Sigmoid colon (tissue), 6 donors: ENCODE measurements at regions not wholly inside any gene's neighbourhood (a gene's known extent, or its start where the extent isn't known, plus 50 kb on each side); places are given as distances from the start of the nearest gene placed in this dataset.
"Not testable (repeated sequence)": the region's sequence is repeated elsewhere in the genome, so short reads cannot be mapped to it uniquely, and the experiment has no call there.

ENCODE experiments used
- DNase-seq: peaks from one replicate; pipeline ENCODE4 v3.0.0-alpha.2; 2019
- H3K27ac ChIP-seq, 4 donors: fragments of 200-600 bp; sonication (generic); one replicate each; pipeline ENCODE4 v1.5.1; 2016 to 2019; ENCODE audit warnings: mild to moderate bottlenecking in 1 of 4
- H3K27me3 ChIP-seq, 3 donors: fragments of 200-600 bp; sonication (generic); one replicate each; pipeline ENCODE4 v1.5.1; 2019; ENCODE audit warnings: mild to moderate bottlenecking in 1 of 3
- H3K36me3 ChIP-seq, 4 donors: fragments of 200-600 bp; sonication (generic); one replicate each; pipeline ENCODE4 v1.5.1; 2016 to 2019
- H3K4me1 ChIP-seq, 4 donors: fragments of 200-600 bp; sonication (generic); one replicate each; pipeline ENCODE4 v1.5.1; 2017 to 2019
- H3K4me3 ChIP-seq, 4 donors: fragments of 200-600 bp; sonication (generic); one replicate each; pipeline ENCODE4 v1.5.1; 2017 to 2019; ENCODE audit warnings: mild to moderate bottlenecking in 2 of 4, moderate library complexity in 1 of 4
- H3K9me3 ChIP-seq, 4 donors: fragments of 200-600 bp in 3 of 4; sonication (generic) in 3 of 4; one replicate each; pipeline versions ENCODE4 v1.5.1 to v1.6.1; 2013 to 2019
- EP300 ChIP-seq, 4 donors: sonication (generic); formaldehyde crosslinking; IDR thresholded peaks; one replicate each; pipeline ENCODE4 v1.6.1; 2017; ENCODE audit warnings: antibody characterized with exemption in 4 of 4
- POLR2A ChIP-seq, 2 donors: fragments of 450-650 bp; IDR thresholded peaks; one replicate each; pipeline ENCODE4 v1.6.1; 2016; ENCODE audit warnings: antibody characterized with exemption in 2 of 2, mild to moderate bottlenecking in 2 of 2, moderate library complexity in 2 of 2
- POLR2AphosphoS5 ChIP-seq, 4 donors: sonication (generic); formaldehyde crosslinking; IDR thresholded peaks; one replicate each; pipeline ENCODE4 v1.6.1; 2017; ENCODE audit warnings: antibody characterized with exemption in 4 of 4
- WGBS, 2 donors: extraction: QIAGEN DNeasy Blood & Tissue Kit; methylation state at CpG; one replicate each; pipeline ENCODE4 v1.1.7; 2013; 5-methylcytosine and 5-hydroxymethylcytosine counted together
- intact Hi-C: fragments of 100-400 bp; cut with DNase I; formaldehyde crosslinking; loops from one replicate; pipeline ENCODE4 v1.15.1; 2023
- TF ChIP-seq, protein P1 (sequence below), 4 experiments: fragments of 450-650 bp in 3 of 4; fragments of 200-600 bp in 1 of 4; IDR thresholded peaks; one replicate each; pipeline ENCODE4 v1.5.1; 2016 to 2019; ENCODE audit warnings: antibody characterized with exemption in 4 of 4, mild to moderate bottlenecking in 3 of 4, moderate library complexity in 2 of 4
- donor health status: healthy with polysubstance abuse.
- donor health status: healthy.

DNA sequence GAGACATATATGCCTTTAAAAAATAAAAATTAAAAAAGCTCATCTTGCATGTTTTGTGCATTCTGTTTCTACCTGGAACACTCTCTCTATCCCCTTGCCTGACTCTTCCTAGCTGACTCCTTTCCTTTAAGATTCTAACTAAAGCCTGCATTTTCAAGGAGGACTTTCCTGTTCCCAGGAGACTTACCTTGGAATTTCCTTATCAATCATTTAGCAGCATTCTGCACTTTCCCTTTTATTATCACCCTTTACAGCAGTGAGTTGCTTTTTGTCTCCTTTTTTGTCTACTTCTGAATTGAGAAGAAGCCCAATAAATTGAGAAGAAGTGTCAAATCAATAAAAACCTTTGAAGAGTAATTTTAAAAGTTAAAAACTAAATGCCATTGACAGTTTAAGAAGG is 142.2 kb upstream of the TMEM196 start:
- intact Hi-C loops, result no loop called here
- H3K27ac ChIP-seq, result no peak overlapping the region
- no peaks in the 10 kb centered on the region for H3K27me3 ChIP-seq
- DNase-seq, result no peak
- H3K36me3 ChIP-seq, result no peaks in the 10 kb centered on the region
- no peaks in the 10 kb centered on the region for H3K9me3 ChIP-seq
- no peak overlapping the region for H3K4me3 ChIP-seq
- TF ChIP-seq EP300 (IDR thresholded peaks at IDR 0.05), result no peak
- TF ChIP-seq, protein P1, sequence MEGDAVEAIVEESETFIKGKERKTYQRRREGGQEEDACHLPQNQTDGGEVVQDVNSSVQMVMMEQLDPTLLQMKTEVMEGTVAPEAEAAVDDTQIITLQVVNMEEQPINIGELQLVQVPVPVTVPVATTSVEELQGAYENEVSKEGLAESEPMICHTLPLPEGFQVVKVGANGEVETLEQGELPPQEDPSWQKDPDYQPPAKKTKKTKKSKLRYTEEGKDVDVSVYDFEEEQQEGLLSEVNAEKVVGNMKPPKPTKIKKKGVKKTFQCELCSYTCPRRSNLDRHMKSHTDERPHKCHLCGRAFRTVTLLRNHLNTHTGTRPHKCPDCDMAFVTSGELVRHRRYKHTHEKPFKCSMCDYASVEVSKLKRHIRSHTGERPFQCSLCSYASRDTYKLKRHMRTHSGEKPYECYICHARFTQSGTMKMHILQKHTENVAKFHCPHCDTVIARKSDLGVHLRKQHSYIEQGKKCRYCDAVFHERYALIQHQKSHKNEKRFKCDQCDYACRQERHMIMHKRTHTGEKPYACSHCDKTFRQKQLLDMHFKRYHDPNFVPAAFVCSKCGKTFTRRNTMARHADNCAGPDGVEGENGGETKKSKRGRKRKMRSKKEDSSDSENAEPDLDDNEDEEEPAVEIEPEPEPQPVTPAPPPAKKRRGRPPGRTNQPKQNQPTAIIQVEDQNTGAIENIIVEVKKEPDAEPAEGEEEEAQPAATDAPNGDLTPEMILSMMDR (IDR thresholded peaks at IDR 0.05), result no peak
- TF ChIP-seq POLR2AphosphoS5 (IDR thresholded peaks at IDR 0.05), result no peak
- no peak for TF ChIP-seq POLR2A (IDR thresholded peaks at IDR 0.05)
- H3K4me1 ChIP-seq, result no peaks in the 10 kb centered on the region

DNA sequence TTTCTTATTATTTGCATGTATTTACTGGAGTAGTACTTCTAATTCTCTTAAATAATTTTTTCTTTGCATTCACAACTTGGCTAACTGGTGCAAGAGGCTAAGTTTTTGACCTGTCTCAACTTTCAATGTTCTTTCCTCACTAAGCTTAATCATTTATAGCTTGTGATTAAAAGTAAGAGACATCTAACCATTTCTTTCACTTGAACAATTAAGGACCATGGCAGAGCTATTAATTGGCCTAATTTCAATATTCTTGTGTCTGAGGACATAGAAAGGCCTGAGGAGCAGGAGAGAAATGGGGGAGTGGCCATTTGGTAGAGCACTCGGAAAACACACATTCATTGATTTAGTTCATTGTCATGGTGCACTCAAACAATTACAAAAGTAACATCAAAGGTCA is 141.4 kb upstream of the TMEM196 start:
- DNase-seq, result no peak
- H3K36me3 ChIP-seq, result no peaks in the 10 kb centered on the region
- 77 to 93% methylated on average over 1 of the region's 1 CpG for WGBS, 2 donors
- TF ChIP-seq POLR2AphosphoS5 (IDR thresholded peaks at IDR 0.05) (no peak), EP300 (IDR thresholded peaks at IDR 0.05) (no peak), POLR2A (IDR thresholded peaks at IDR 0.05) (no peak)
- TF ChIP-seq, protein P1 (IDR thresholded peaks at IDR 0.05), result no peak
- no peaks in the 10 kb centered on the region for H3K27me3 ChIP-seq
- no peak overlapping the region for H3K4me3 ChIP-seq
- no peaks in the 10 kb centered on the region for H3K4me1 ChIP-seq
- no peak overlapping the region for H3K27ac ChIP-seq
- intact Hi-C loops, result no loop called here
- H3K9me3 ChIP-seq, result no peaks in the 10 kb centered on the region

DNA sequence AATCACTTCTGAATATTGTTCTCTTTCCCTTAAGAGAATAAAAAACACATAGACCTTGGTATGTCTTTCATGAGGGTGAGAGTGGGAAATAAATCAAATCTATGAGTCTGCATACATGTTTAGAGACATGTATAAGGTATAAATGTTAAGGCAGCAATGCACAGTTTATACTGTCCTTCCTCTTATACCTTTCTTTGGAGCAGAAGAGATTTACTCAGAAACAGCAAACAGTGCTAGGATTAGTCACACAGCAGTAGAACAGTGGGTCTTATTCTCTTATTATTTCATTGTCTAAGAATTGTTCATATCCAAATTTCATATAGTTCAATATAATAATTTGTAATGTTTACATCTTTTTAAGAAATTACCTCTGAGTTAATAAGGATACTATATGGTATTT is 126.7 kb upstream of the TMEM196 start:
- no peak for TF ChIP-seq POLR2AphosphoS5 (IDR thresholded peaks at IDR 0.05)
- TF ChIP-seq POLR2A (IDR thresholded peaks at IDR 0.05), result no peak
- TF ChIP-seq, protein P1 (IDR thresholded peaks at IDR 0.05), result no peak
- no peak for TF ChIP-seq EP300 (IDR thresholded peaks at IDR 0.05)
- Histone ChIP-seq H3K4me1 (no peaks in the 10 kb centered on the region), H3K27me3 (no peaks in the 10 kb centered on the region), H3K9me3 (no peaks in the 10 kb centered on the region), H3K4me3 (no peak overlapping the region), H3K36me3 (no peaks in the 10 kb centered on the region), H3K27ac (no peak overlapping the region)
- DNase-seq, result no peak
- intact Hi-C loops, result no loop called here

DNA sequence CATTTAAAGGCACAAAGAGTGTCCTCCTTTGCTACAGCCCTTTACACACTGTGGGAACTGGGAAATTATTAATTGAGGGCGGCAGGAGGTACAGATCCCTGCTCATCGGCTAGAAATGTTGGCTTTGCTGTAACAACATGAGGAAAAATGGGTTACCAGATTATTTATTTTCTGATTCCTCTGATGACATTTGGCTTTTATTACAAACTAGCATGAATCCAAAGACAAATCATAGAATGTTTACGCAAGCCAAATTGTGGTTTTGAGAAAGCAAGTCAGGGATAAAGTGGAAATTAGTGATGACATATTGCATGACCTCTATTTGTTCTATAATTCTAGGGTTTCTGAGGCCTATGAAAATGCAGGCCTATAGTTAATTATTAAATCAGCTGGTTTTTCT is 126.1 kb upstream of the TMEM196 start:
- no peaks in the 10 kb centered on the region for H3K4me1 ChIP-seq
- intact Hi-C loops, result no loop called here
- WGBS, 2 donors, result 73 to 74% methylated on average over 3 of the region's 3 CpGs

DNA sequence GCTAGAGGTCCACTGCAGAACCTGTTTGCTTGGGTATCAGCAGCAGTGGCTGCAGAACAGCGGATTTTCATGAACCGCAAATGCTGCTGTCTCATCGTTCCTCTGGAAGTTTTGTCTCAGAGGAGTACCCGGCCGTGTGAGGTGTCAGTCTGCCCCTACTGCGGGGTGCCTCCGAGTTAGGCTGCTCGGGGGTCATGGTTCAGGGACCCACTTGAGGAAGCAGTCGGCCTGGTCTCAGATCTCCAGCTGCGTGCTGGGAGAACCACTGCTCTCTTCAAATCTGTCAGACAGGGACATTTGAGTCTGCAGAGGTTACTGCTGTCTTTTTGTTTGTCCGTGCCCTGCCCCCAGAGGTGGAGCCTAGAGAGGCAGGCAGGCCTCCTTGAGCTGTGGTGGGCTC is 109.5 kb upstream of the TMEM196 start:
- intact Hi-C loops, H3K4me3 ChIP-seq: not testable (repeated sequence)

More for the DNA sequence above, 126.1 kb upstream of the TMEM196 start:
- DNase-seq, result no peak
- no peaks in the 10 kb centered on the region for H3K36me3 ChIP-seq
- H3K9me3 ChIP-seq, result no peaks in the 10 kb centered on the region
- no peak overlapping the region for H3K27ac ChIP-seq
- no peak overlapping the region for H3K4me3 ChIP-seq
- H3K27me3 ChIP-seq, result no peaks in the 10 kb centered on the region
- TF ChIP-seq EP300 (IDR thresholded peaks at IDR 0.05) (no peak), POLR2A (IDR thresholded peaks at IDR 0.05) (no peak), POLR2AphosphoS5 (IDR thresholded peaks at IDR 0.05) (no peak)
- TF ChIP-seq, protein P1 (IDR thresholded peaks at IDR 0.05), result no peak

More for the DNA sequence above, 109.5 kb upstream of the TMEM196 start:
- H3K27me3 ChIP-seq, H3K36me3 ChIP-seq, H3K4me1 ChIP-seq, H3K27ac ChIP-seq, H3K9me3 ChIP-seq, DNase-seq: not testable (repeated sequence)
- WGBS, 2 donors, result 93 to 94% methylated on average over 11 of the region's 11 CpGs
